ENCODE measurements at regions not wholly inside any gene's neighbourhood (a gene's known extent, or its start where the extent isn't known, plus 50 kb on each side); places are given as distances from the start of the nearest gene placed in this dataset.

DNA sequence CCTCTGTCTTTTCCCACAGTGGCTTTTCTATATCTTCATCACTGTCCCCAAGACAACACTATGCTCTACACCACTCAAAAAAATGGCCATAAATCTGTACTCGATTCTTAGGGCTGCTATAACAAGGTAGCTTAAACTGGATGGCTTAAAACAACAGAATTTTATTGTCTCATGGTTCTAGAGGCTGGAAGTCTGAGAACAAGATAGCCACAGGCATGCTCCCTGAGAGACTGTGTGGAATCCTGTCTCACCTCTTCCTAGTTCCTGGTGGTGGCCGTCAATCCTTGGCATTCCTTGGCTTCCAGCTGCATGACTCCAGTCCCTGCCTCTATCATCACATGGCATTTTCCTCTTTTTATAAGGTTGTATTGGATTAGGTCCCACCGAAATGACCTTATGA, 70.7 kb upstream of the DCLK2 start:
- H4K91ac ChIP-seq (ENCODE audit: low read depth, low read length): peak overlapping the region; percentile 54
- peak overlapping the region; percentile 48 for H2BK5ac ChIP-seq (ENCODE audit: low read depth, low read length, poor library complexity)
- H2BK120ac ChIP-seq (ENCODE audit: insufficient read depth, low read length, poor library complexity): no peak overlapping the region
- no peak overlapping the region for H3K14ac ChIP-seq (ENCODE audit: low read length)
- no peak overlapping the region for H2AFZ ChIP-seq (ENCODE audit: insufficient read depth, low read length, poor library complexity)
- peaks cover 18% of the 10 kb centered on the region for H3K79me1 ChIP-seq (ENCODE audit: low read length)
- peaks cover 7 to 13% of the 10 kb centered on the region in 2 experiments for H3K4me1 ChIP-seq (ENCODE audit: control insufficient read depth in 1 of 2, insufficient read depth in 2 of 2, low read length in 2 of 2)
- whole genome bisulfite sequencing (ENCODE audit: extremely low coverage, insufficient coverage, insufficient read length): no CpG with 5 or more reads among the region's 3 CpGs
- H3K4ac ChIP-seq (ENCODE audit: low read depth, low read length): no peak overlapping the region
- H3K9ac ChIP-seq (ENCODE audit: low read length): no peak overlapping the region
- no peaks in the 10 kb centered on the region for H3K36me3 ChIP-seq (ENCODE audit: control insufficient read depth in 1 of 2, insufficient read depth in 2 of 2, low read length in 2 of 2)
- peak overlapping the region; percentile 72 for H3K27ac ChIP-seq (ENCODE audit: low read depth, low read length)
- no peak overlapping the region for H3K4me3 ChIP-seq (ENCODE audit: low read depth, low read length)
- H3K9me3 ChIP-seq (ENCODE audit: insufficient read depth, low read depth, low read length): no peaks in the 10 kb centered on the region
- H4K12ac ChIP-seq (ENCODE audit: low read depth, low read length): no peak overlapping the region
- H2BK12ac ChIP-seq (ENCODE audit: low read length): peak overlapping the region; percentile 30
- no peak overlapping the region for H2AK5ac ChIP-seq (ENCODE audit: low read length)
- H3K4me2 ChIP-seq (ENCODE audit: low read length): no peak overlapping the region
- H4K8ac ChIP-seq (ENCODE audit: low read depth, low read length): no peak overlapping the region
- DNase-seq: peak; percentile 84 to 89
- H3K18ac ChIP-seq (ENCODE audit: low read length): no peak overlapping the region
- no peaks in the 10 kb centered on the region for H3K79me2 ChIP-seq (ENCODE audit: control insufficient read depth, insufficient read depth, low read length, poor library complexity)
- no peak overlapping the region for H3K23ac ChIP-seq (ENCODE audit: low read length)
- no peaks in the 10 kb centered on the region for H3K27me3 ChIP-seq (ENCODE audit: insufficient read depth, low read length)

DNA sequence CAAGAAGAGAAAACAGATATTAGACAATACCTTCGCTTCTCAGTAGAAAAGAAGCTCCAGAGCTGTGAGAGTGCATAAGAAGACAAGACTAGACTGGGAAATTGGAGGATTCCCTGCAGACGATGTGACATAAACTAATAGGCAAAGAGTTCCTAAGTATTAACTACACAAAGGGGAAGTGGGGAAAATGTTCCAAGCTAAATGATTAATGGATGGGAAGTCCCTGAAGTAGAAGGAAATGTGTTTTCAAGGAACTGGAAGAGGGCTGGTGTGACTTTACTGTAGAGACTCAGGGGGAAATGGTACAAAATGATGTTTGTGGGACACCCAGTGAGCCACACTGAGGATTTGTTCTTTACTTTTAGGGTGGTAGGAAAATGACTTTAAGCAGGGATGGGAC, 69.7 kb upstream of the DCLK2 start:
- no peak overlapping the region for H2AK5ac ChIP-seq (ENCODE audit: low read length)
- H4K8ac ChIP-seq (ENCODE audit: low read depth, low read length): no peak overlapping the region
- no peaks in the 10 kb centered on the region for H3K36me3 ChIP-seq (ENCODE audit: control insufficient read depth in 1 of 2, insufficient read depth in 2 of 2, low read length in 2 of 2)
- H2BK120ac ChIP-seq (ENCODE audit: insufficient read depth, low read length, poor library complexity): peak overlapping the region; percentile 55
- no peaks in the 10 kb centered on the region for H3K9me3 ChIP-seq (ENCODE audit: insufficient read depth, low read depth, low read length)
- H3K23ac ChIP-seq (ENCODE audit: low read length): no peak overlapping the region
- H2AFZ ChIP-seq (ENCODE audit: insufficient read depth, low read length, poor library complexity): no peak overlapping the region
- H2BK12ac ChIP-seq (ENCODE audit: low read length): peak overlapping the region; percentile 24
- no peak overlapping the region for H3K14ac ChIP-seq (ENCODE audit: low read length)
- H3K18ac ChIP-seq (ENCODE audit: low read length): no peak overlapping the region
- H3K4ac ChIP-seq (ENCODE audit: low read depth, low read length): no peak overlapping the region
- H4K91ac ChIP-seq (ENCODE audit: low read depth, low read length): peak overlapping the region; percentile 46
- H2BK5ac ChIP-seq (ENCODE audit: low read depth, low read length, poor library complexity): no peak overlapping the region
- H3K79me2 ChIP-seq (ENCODE audit: control insufficient read depth, insufficient read depth, low read length, poor library complexity): no peaks in the 10 kb centered on the region
- H4K12ac ChIP-seq (ENCODE audit: low read depth, low read length): no peak overlapping the region
- peaks cover 13% of the 10 kb centered on the region for H3K79me1 ChIP-seq (ENCODE audit: low read length)
- no peak overlapping the region for H3K27ac ChIP-seq (ENCODE audit: low read depth, low read length)
- no peaks in the 10 kb centered on the region for H3K27me3 ChIP-seq (ENCODE audit: insufficient read depth, low read length)
- H3K4me1 ChIP-seq (ENCODE audit: control insufficient read depth in 1 of 2, insufficient read depth in 2 of 2, low read length in 2 of 2): peaks cover 7 to 10% of the 10 kb centered on the region in 2 experiments
- no CpG with 5 or more reads among the region's 2 CpGs for WGBS (ENCODE audit: extremely low coverage, insufficient coverage, insufficient read length)
- no peak overlapping the region for H3K4me3 ChIP-seq (ENCODE audit: low read depth, low read length)
- no peak overlapping the region for H3K9ac ChIP-seq (ENCODE audit: low read length)
- H3K4me2 ChIP-seq (ENCODE audit: low read length): no peak overlapping the region
- no peak for DNase-seq

DNA sequence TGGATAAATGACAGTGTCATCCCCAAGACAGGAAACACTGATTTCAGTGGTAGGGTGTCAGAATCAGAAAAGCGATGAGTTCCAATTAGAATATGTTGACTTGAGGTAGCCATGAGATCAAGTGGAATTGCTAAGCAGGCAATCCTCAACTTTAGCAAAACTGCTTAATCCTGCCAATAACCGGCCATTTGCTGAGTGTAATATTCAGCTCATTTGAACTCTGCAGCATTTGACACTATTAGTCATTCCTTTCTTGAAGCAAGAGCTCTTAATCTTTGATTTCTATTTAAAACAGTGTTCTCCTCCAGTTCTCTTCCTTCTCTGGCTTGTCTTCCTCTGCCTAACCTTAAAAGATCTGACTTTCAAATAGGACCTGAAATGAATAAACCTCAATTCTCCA, 68.7 kb upstream of the DCLK2 start:
- H2AFZ ChIP-seq (ENCODE audit: insufficient read depth, low read length, poor library complexity): no peak overlapping the region
- H2BK5ac ChIP-seq (ENCODE audit: low read depth, low read length, poor library complexity): no peak overlapping the region
- no peak overlapping the region for H2BK12ac ChIP-seq (ENCODE audit: low read length)
- H2AK5ac ChIP-seq (ENCODE audit: low read length): no peak overlapping the region
- no peak overlapping the region for H3K4me2 ChIP-seq (ENCODE audit: low read length)
- no peaks in the 10 kb centered on the region for H3K79me2 ChIP-seq (ENCODE audit: control insufficient read depth, insufficient read depth, low read length, poor library complexity)
- H2BK120ac ChIP-seq (ENCODE audit: insufficient read depth, low read length, poor library complexity): no peak overlapping the region
- no peaks in the 10 kb centered on the region for H3K27me3 ChIP-seq (ENCODE audit: insufficient read depth, low read length)
- no peak overlapping the region for H3K23ac ChIP-seq (ENCODE audit: low read length)
- peak overlapping the region; percentile 43 for H4K91ac ChIP-seq (ENCODE audit: low read depth, low read length)
- no peak overlapping the region for H3K9ac ChIP-seq (ENCODE audit: low read length)
- no peak overlapping the region for H3K14ac ChIP-seq (ENCODE audit: low read length)
- no peak overlapping the region for H3K18ac ChIP-seq (ENCODE audit: low read length)
- H4K8ac ChIP-seq (ENCODE audit: low read depth, low read length): no peak overlapping the region
- no peak overlapping the region for H3K27ac ChIP-seq (ENCODE audit: low read depth, low read length)
- H3K4me1 ChIP-seq (ENCODE audit: control insufficient read depth in 1 of 2, insufficient read depth in 2 of 2, low read length in 2 of 2): peaks cover 5 to 7% of the 10 kb centered on the region in 2 experiments
- no peak for DNase-seq
- no CpG with 5 or more reads among the region's 2 CpGs for WGBS (ENCODE audit: extremely low coverage, insufficient coverage, insufficient read length)
- H4K12ac ChIP-seq (ENCODE audit: low read depth, low read length): no peak overlapping the region
- H3K36me3 ChIP-seq (ENCODE audit: control insufficient read depth in 1 of 2, insufficient read depth in 2 of 2, low read length in 2 of 2): no peaks in the 10 kb centered on the region
- H3K4ac ChIP-seq (ENCODE audit: low read depth, low read length): no peak overlapping the region
- peaks cover 10% of the 10 kb centered on the region for H3K79me1 ChIP-seq (ENCODE audit: low read length)
- H3K4me3 ChIP-seq (ENCODE audit: low read depth, low read length): no peak overlapping the region
- no peaks in the 10 kb centered on the region for H3K9me3 ChIP-seq (ENCODE audit: insufficient read depth, low read depth, low read length)

DNA sequence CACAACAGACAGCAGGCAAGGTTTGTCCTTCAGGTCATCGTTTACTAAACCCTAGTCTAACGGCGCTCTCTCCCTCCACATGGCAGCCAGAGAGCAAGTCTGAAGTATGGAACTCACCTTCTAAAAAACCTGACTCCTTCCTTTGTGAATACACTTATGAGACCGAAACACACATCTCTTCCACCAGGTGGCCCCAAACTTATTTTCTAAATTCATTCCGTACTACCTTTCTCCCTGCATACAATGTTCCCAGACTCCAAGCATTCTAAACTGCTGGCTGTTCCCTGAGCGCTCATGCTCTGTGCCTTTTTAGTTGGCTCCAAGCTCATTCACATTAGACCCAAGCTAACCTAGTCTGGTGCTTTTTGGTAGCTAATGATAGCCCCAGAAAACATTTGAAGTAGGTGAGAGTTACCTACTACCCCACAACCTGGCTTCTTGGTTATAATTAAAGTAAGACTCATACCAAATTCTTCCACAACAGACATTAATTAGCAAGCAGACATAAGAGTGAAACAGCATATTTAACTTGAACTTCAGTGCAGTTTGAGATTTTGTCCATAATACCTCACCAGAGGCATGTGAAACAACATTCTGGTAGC, 67.6 kb upstream of the DCLK2 start:
- no peak overlapping the region for H4K12ac ChIP-seq (ENCODE audit: low read depth, low read length)
- peak overlapping the region; percentile 90 for H2BK120ac ChIP-seq (ENCODE audit: insufficient read depth, low read length, poor library complexity)
- H3K4me1 ChIP-seq (ENCODE audit: control insufficient read depth in 1 of 2, insufficient read depth in 2 of 2, low read length in 2 of 2): peaks cover 3 to 5% of the 10 kb centered on the region in 2 experiments
- peak; percentile 46 to 78 for DNase-seq
- H3K36me3 ChIP-seq (ENCODE audit: control insufficient read depth in 1 of 2, insufficient read depth in 2 of 2, low read length in 2 of 2): no peaks in the 10 kb centered on the region
- no peak overlapping the region for H3K14ac ChIP-seq (ENCODE audit: low read length)
- H4K91ac ChIP-seq (ENCODE audit: low read depth, low read length): no peak overlapping the region
- H3K23ac ChIP-seq (ENCODE audit: low read length): no peak overlapping the region
- peak overlapping the region; percentile 97 for H2BK12ac ChIP-seq (ENCODE audit: low read length)
- H3K9me3 ChIP-seq (ENCODE audit: insufficient read depth, low read depth, low read length): no peaks in the 10 kb centered on the region
- H2AK5ac ChIP-seq (ENCODE audit: low read length): no peak overlapping the region
- H4K8ac ChIP-seq (ENCODE audit: low read depth, low read length): peak overlapping the region; percentile 70
- H3K4ac ChIP-seq (ENCODE audit: low read depth, low read length): no peak overlapping the region
- no peak overlapping the region for H3K4me2 ChIP-seq (ENCODE audit: low read length)
- peaks cover 8% of the 10 kb centered on the region for H3K79me1 ChIP-seq (ENCODE audit: low read length)
- H3K27ac ChIP-seq (ENCODE audit: low read depth, low read length): no peak overlapping the region
- no peak overlapping the region for H3K18ac ChIP-seq (ENCODE audit: low read length)
- no peak overlapping the region for H3K9ac ChIP-seq (ENCODE audit: low read length)
- H2AFZ ChIP-seq (ENCODE audit: insufficient read depth, low read length, poor library complexity): peak overlapping the region; percentile 68
- H3K27me3 ChIP-seq (ENCODE audit: insufficient read depth, low read length): no peaks in the 10 kb centered on the region
- H2BK5ac ChIP-seq (ENCODE audit: low read depth, low read length, poor library complexity): peak overlapping the region; percentile 77
- no peaks in the 10 kb centered on the region for H3K79me2 ChIP-seq (ENCODE audit: control insufficient read depth, insufficient read depth, low read length, poor library complexity)
- no peak overlapping the region for H3K4me3 ChIP-seq (ENCODE audit: low read depth, low read length)
- no CpG with 5 or more reads among the region's 6 CpGs for WGBS (ENCODE audit: extremely low coverage, insufficient coverage, insufficient read length)

Data from trophoblast cell (in vitro differentiated cells and primary cell).